ENCODE measurements at regions not wholly inside any gene's neighbourhood (a gene's known extent, or its start where the extent isn't known, plus 50 kb on each side); places are given as distances from the start of the nearest gene placed in this dataset.

DNA sequence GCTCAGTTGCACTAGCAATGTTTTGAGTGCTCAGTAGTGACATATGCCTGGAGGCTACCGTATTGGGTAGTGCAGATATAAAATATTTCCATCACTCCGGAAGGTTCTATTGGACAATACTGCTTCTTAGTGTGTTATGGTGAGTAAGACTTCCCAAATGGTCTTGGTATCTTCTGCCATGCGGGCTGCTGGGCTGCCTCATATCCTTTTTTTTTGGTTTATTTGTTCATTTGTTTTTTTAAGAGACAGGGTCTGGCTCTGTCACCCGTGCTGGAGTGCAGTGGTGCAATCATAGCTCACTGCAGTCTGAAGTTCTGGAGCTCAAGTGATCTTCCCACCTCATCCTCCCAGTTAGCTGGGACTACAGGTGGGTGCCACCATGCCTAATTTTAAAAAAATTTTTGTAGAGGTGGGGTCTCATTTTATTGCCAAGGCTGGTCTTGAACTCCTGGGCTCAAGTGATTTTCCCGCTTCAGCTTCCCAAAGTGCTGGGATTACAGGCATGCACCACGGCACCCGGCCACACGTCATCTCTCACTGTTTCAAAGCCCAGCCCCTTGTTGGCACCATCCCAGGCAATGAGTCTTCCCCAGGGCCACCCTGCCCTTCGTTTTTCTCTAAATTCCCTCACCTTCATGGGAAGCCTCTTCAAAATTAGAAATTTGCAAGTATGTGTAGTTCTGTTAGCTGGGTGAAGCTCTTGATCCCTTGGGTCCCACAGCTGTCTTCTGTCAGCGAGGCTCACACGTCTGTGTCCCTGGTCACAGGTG is 111.0 kb upstream of the KLF14 start:
- H3K27ac ChIP-seq (ENCODE audit: low read depth, low read length), result peak overlapping the region; percentile 94
- peaks cover 38% of the 10 kb centered on the region for H3K4me1 ChIP-seq (ENCODE audit: insufficient read depth, low read length)
- H3K36me3 ChIP-seq (ENCODE audit: insufficient read depth, low read length), result no peaks in the 10 kb centered on the region
- DNase-seq (ENCODE audit: insufficient read length, low spot score, missing footprints), result peak; percentile 73
- peak overlapping the region; percentile 76 for H3K4me2 ChIP-seq (ENCODE audit: insufficient read depth, low read length)
- H3K4me3 ChIP-seq (ENCODE audit: insufficient read depth, low read length), result peak overlapping the region; percentile 43
- TF ChIP-seq, protein P1, sequence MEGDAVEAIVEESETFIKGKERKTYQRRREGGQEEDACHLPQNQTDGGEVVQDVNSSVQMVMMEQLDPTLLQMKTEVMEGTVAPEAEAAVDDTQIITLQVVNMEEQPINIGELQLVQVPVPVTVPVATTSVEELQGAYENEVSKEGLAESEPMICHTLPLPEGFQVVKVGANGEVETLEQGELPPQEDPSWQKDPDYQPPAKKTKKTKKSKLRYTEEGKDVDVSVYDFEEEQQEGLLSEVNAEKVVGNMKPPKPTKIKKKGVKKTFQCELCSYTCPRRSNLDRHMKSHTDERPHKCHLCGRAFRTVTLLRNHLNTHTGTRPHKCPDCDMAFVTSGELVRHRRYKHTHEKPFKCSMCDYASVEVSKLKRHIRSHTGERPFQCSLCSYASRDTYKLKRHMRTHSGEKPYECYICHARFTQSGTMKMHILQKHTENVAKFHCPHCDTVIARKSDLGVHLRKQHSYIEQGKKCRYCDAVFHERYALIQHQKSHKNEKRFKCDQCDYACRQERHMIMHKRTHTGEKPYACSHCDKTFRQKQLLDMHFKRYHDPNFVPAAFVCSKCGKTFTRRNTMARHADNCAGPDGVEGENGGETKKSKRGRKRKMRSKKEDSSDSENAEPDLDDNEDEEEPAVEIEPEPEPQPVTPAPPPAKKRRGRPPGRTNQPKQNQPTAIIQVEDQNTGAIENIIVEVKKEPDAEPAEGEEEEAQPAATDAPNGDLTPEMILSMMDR (IDR thresholded peaks at IDR 0.05; ENCODE audit: extremely low read depth, low read depth, low read length), result no peak
- H4K20me1 ChIP-seq (ENCODE audit: insufficient read depth, low read length), result no peaks in the 10 kb centered on the region
- no peaks in the 10 kb centered on the region for H3K27me3 ChIP-seq (ENCODE audit: insufficient read depth, low read length)
- no peaks in the 10 kb centered on the region for H3K9me3 ChIP-seq (ENCODE audit: low read depth, low read length)
- no peaks in the 10 kb centered on the region for H3K79me2 ChIP-seq (ENCODE audit: insufficient read depth, low read length)
- peak overlapping the region; percentile 38 for H2AFZ ChIP-seq (ENCODE audit: low read length)

DNA sequence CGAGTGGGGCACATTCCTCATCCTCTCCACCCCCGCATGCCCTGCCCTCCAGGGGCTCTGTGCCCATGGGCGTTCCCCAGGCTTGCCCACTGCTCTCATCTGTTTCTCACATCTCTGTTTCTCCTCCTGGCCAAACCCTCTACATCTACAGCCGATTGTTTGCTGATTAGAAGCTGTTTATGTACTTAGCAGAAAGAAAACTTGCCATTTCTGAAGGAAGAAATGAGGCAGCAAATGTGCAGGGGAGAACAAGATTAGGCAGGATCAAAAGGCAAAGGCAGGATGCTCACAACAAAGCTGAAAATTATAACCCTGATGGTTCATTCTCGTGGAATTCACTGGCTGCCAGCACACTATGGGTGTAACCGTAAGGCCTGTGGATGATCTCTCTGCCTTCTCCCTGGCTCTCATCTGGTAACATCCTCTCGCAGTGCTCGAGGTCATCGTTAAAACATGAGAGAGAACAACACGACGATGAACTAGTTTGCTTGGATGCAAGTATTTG is 111.6 kb upstream of the KLF14 start:
- peaks cover 34% of the 10 kb centered on the region for H3K4me1 ChIP-seq (ENCODE audit: insufficient read depth, low read length)
- H3K4me2 ChIP-seq (ENCODE audit: insufficient read depth, low read length), result peak overlapping the region; percentile 76
- no peaks in the 10 kb centered on the region for H3K9me3 ChIP-seq (ENCODE audit: low read depth, low read length)
- peak overlapping the region; percentile 94 for H3K27ac ChIP-seq (ENCODE audit: low read depth, low read length)
- peak overlapping the region; percentile 43 for H3K4me3 ChIP-seq (ENCODE audit: insufficient read depth, low read length)
- no peaks in the 10 kb centered on the region for H3K27me3 ChIP-seq (ENCODE audit: insufficient read depth, low read length)
- TF ChIP-seq, protein P1 (IDR thresholded peaks at IDR 0.05; ENCODE audit: extremely low read depth, low read depth, low read length), result no peak
- H4K20me1 ChIP-seq (ENCODE audit: insufficient read depth, low read length), result no peaks in the 10 kb centered on the region
- no peaks in the 10 kb centered on the region for H3K79me2 ChIP-seq (ENCODE audit: insufficient read depth, low read length)
- DNase-seq (ENCODE audit: insufficient read length, low spot score, missing footprints), result peak; percentile 86
- peak overlapping the region; percentile 38 for H2AFZ ChIP-seq (ENCODE audit: low read length)
- H3K36me3 ChIP-seq (ENCODE audit: insufficient read depth, low read length), result no peaks in the 10 kb centered on the region

DNA sequence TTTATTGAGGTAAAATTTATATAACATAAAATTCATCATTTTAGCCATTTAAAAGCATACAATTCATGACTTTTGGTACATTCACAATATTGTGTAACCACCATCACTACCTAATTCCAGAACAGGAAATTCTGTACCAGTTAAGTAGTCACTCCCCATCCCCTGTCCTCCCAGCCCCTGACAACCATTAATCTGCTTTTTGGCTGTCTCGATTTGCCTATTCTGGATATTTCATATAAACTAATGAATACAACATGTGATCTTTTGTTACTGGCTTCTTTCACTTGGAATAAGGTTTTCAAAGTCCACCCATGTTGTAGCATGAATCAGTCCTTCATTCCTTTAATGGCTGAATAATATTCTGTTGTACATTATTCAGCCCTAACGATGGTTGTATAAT is 115.6 kb upstream of the KLF14 start:
- Histone ChIP-seq H3K4me2 (ENCODE audit: insufficient read depth, low read length) (no peak overlapping the region), H3K79me2 (ENCODE audit: insufficient read depth, low read length) (no peaks in the 10 kb centered on the region), H3K4me3 (ENCODE audit: insufficient read depth, low read length) (no peak overlapping the region), H3K27ac (ENCODE audit: low read depth, low read length) (no peak overlapping the region), H3K4me1 (ENCODE audit: insufficient read depth, low read length) (peaks cover 51% of the 10 kb centered on the region), H3K36me3 (ENCODE audit: insufficient read depth, low read length) (peaks cover 15% of the 10 kb centered on the region), H3K9me3 (ENCODE audit: low read depth, low read length) (no peaks in the 10 kb centered on the region), H4K20me1 (ENCODE audit: insufficient read depth, low read length) (no peaks in the 10 kb centered on the region), H2AFZ (ENCODE audit: low read length) (no peak overlapping the region), H3K27me3 (ENCODE audit: insufficient read depth, low read length) (no peaks in the 10 kb centered on the region)
- DNase-seq (ENCODE audit: insufficient read length, low spot score, missing footprints), result no peak
- TF ChIP-seq, protein P1 (IDR thresholded peaks at IDR 0.05; ENCODE audit: extremely low read depth, low read depth, low read length), result no peak

DNA sequence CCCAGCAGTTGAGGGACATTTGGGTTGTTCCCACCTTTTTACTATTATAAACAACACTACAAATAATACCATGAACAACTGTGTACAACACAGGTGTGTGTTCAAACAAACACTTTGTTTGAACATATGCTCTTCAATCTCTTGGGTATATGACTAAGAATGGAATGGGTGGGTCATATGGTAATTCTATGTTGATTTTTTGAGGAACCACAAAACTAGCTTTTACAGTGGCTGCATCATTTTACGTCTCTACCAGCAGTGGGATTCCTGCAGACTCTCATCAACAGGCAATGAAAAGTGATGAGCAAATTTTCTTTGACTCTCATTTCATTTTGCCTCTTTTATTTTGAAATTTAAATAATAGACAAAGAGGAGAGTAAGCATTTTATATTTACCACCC is 116.9 kb upstream of the KLF14 start:
- H3K36me3 ChIP-seq (ENCODE audit: insufficient read depth, low read length), result peaks cover 28% of the 10 kb centered on the region
- H3K4me1 ChIP-seq (ENCODE audit: insufficient read depth, low read length), result peaks cover 41% of the 10 kb centered on the region
- TF ChIP-seq, protein P1 (IDR thresholded peaks at IDR 0.05; ENCODE audit: extremely low read depth, low read depth, low read length), result no peak
- H3K27me3 ChIP-seq (ENCODE audit: insufficient read depth, low read length), result no peaks in the 10 kb centered on the region
- H3K4me3 ChIP-seq (ENCODE audit: insufficient read depth, low read length), result no peak overlapping the region
- DNase-seq (ENCODE audit: insufficient read length, low spot score, missing footprints), result no peak
- H3K9me3 ChIP-seq (ENCODE audit: low read depth, low read length), result no peaks in the 10 kb centered on the region
- no peak overlapping the region for H2AFZ ChIP-seq (ENCODE audit: low read length)
- no peak overlapping the region for H3K27ac ChIP-seq (ENCODE audit: low read depth, low read length)
- H3K4me2 ChIP-seq (ENCODE audit: insufficient read depth, low read length), result no peak overlapping the region
- H3K79me2 ChIP-seq (ENCODE audit: insufficient read depth, low read length), result no peaks in the 10 kb centered on the region
- peaks cover 4% of the 10 kb centered on the region for H4K20me1 ChIP-seq (ENCODE audit: insufficient read depth, low read length)
